ENCODE measurements at regions not wholly inside any gene's neighbourhood (a gene's known extent, or its start where the extent isn't known, plus 50 kb on each side); places are given as distances from the start of the nearest gene placed in this dataset.
A peak's percentile ranks its signal among the peaks of the same experiment; 100 is the strongest.

DNA sequence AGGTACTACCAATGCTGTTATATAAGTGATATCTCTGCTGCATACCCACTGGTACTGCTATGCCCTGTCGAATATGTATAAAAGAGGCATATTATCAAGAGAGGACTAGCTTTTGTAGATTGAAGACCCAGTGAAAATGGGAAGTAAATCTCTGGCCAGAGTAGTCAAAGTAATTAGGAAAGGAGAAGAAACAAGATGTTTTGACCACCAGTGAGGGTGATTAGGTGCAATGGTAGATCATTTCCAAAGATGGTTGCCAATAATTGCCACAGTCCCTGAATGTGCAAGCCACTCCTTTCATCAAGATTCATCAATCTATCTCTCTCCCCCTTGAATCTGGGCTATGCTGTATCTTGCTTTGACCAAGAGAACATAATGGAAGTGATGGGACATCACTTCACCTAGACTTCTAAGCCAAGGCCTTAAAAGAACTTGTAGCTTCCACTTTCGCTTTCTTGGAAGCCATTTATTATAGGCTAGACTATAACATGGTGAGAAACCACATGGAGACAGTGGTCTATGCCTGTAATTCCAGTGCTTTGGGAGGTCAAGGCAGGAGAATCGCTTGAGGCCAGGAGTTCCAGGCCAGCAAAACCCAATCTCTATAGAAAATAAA lies 52.6 kb upstream of the ST8SIA6 start:
- no peak overlapping the region for H3K4me2 ChIP-seq (ENCODE audit: insufficient read depth, low read length)
- no peak for DNase-seq (ENCODE audit: insufficient read length, low spot score, missing footprints)
- no peaks in the 10 kb centered on the region for H3K79me2 ChIP-seq (ENCODE audit: insufficient read depth, low read length)
- H3K27me3 ChIP-seq (ENCODE audit: insufficient read depth, low read length), result no peaks in the 10 kb centered on the region
- no peak overlapping the region for H3K27ac ChIP-seq (ENCODE audit: low read depth, low read length)
- peak overlapping the region; percentile 16 for H2AFZ ChIP-seq (ENCODE audit: low read length)
- no peaks in the 10 kb centered on the region for H3K9me3 ChIP-seq (ENCODE audit: low read depth, low read length)
- no peaks in the 10 kb centered on the region for H3K36me3 ChIP-seq (ENCODE audit: insufficient read depth, low read length)
- no peaks in the 10 kb centered on the region for H4K20me1 ChIP-seq (ENCODE audit: insufficient read depth, low read length)
- no peak for TF ChIP-seq CTCF (IDR thresholded peaks at IDR 0.05; ENCODE audit: extremely low read depth, low read depth, low read length)
- peaks cover 39% of the 10 kb centered on the region for H3K4me1 ChIP-seq (ENCODE audit: insufficient read depth, low read length)
- no peak overlapping the region for H3K4me3 ChIP-seq (ENCODE audit: insufficient read depth, low read length)

DNA sequence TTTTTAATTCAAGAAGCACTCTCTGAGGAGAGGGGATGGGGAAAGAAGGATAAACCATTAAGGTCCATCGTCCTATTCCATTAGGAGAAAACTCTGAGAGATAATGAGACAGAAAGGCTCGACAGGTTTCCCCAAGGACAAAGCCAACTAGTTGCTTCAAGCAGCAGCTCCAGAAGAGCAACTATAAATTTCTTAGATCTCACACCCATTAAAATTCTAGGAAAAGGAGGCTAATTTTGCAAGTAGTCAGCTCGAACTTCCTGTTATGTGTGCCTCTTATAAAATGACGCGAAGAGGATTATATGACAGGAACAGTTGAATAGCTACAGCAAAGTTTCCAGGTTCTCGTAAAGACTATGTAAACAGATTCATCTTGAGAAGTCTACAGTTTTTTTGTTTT lies 52.0 kb upstream of the ST8SIA6 start:
- Histone ChIP-seq H3K36me3 (ENCODE audit: insufficient read depth, low read length) (no peaks in the 10 kb centered on the region), H3K4me3 (ENCODE audit: insufficient read depth, low read length) (no peak overlapping the region), H3K4me1 (ENCODE audit: insufficient read depth, low read length) (peaks cover 33% of the 10 kb centered on the region), H3K9me3 (ENCODE audit: low read depth, low read length) (no peaks in the 10 kb centered on the region), H2AFZ (ENCODE audit: low read length) (no peak overlapping the region), H4K20me1 (ENCODE audit: insufficient read depth, low read length) (no peaks in the 10 kb centered on the region), H3K79me2 (ENCODE audit: insufficient read depth, low read length) (no peaks in the 10 kb centered on the region), H3K27me3 (ENCODE audit: insufficient read depth, low read length) (no peaks in the 10 kb centered on the region), H3K27ac (ENCODE audit: low read depth, low read length) (no peak overlapping the region), H3K4me2 (ENCODE audit: insufficient read depth, low read length) (no peak overlapping the region)
- DNase-seq (ENCODE audit: insufficient read length, low spot score, missing footprints), result no peak
- TF ChIP-seq CTCF (IDR thresholded peaks at IDR 0.05; ENCODE audit: extremely low read depth, low read depth, low read length), result no peak

DNA sequence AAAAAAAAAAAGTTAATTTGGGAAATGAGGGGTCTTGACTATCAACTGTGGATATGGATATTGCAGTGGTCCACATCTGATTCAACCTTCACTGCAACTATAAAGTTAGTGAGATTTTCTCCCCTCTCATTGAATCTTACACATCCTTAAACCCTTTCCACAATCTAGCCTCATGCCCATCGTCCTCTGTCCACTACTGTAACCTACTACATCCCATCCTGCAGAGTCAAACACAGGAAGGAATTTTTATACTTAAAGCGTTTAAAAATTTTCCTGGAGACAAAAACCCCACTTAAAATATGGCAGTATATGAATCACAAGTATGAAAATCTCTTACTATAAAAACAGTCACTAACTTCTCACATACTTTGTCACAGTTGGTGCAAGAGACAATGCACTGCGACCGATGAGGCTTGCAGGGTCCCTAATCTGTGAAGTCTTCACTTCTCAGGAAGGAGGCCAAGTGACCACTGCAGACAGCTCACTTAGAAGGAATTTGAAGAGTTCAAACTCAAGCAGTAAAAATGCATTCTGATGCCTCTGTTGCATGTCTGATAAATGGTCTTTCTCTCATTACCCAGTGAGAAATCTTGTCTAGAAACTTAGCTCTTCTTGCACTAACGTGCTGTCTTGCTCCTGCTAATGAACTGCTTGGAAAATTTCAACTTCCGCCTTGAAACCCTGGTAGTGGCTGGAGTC lies 50.3 kb upstream of the ST8SIA6 start:
- H3K27ac ChIP-seq (ENCODE audit: low read depth, low read length), result peak overlapping the region; percentile 58
- H3K4me2 ChIP-seq (ENCODE audit: insufficient read depth, low read length), result peak overlapping the region; percentile 38

More for the DNA sequence above, 50.3 kb upstream of the ST8SIA6 start:
- no peaks in the 10 kb centered on the region for H3K36me3 ChIP-seq (ENCODE audit: insufficient read depth, low read length)
- H2AFZ ChIP-seq (ENCODE audit: low read length), result peak overlapping the region; percentile 9
- no peak for TF ChIP-seq CTCF (IDR thresholded peaks at IDR 0.05; ENCODE audit: extremely low read depth, low read depth, low read length)
- H3K4me3 ChIP-seq (ENCODE audit: insufficient read depth, low read length), result no peak overlapping the region
- H4K20me1 ChIP-seq (ENCODE audit: insufficient read depth, low read length), result no peaks in the 10 kb centered on the region
- peak; percentile 51 for DNase-seq (ENCODE audit: insufficient read length, low spot score, missing footprints)
- peaks cover 27% of the 10 kb centered on the region for H3K4me1 ChIP-seq (ENCODE audit: insufficient read depth, low read length)
- H3K79me2 ChIP-seq (ENCODE audit: insufficient read depth, low read length), result no peaks in the 10 kb centered on the region
- H3K9me3 ChIP-seq (ENCODE audit: low read depth, low read length), result no peaks in the 10 kb centered on the region
- no peaks in the 10 kb centered on the region for H3K27me3 ChIP-seq (ENCODE audit: insufficient read depth, low read length)

Measured in osteoblast (primary cell).